ENCODE measurements at regions not wholly inside any gene's neighbourhood (a gene's known extent, or its start where the extent isn't known, plus 50 kb on each side); places are given as distances from the start of the nearest gene placed in this dataset.

DNA sequence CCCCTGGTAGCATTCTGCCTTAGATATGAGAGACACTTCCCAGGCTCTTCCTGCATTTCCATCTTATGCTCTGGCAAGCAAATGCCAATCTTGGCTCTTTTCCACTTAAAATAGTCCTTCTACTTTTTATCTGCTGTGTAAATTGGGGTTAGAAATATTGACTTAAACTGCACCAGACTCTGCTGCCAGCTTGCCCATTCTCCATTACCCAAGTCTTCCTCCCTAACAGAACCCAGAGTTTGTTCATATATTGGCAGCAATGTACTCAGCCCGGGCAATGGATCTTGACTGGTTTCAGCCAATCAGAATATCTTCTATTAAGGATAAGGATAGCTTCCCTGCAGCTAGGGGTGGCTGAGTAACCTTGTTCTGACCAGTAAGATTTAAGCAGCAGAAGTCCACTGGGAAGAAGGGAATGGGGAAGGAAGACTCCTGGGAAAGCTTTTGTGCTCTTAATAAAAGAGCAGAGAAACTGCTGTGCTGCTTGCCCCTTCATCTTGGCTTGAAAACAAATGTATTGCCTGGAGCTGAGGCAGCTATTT, 177.1 kb downstream of the KCNRG start:
- H2AK9ac ChIP-seq (replicated peaks; ENCODE audit: low read depth, low read length, poor library complexity): no peak overlapping the region
- no peaks in the 10 kb centered on the region for H4K20me1 ChIP-seq (ENCODE audit: insufficient read depth, low read length)
- POLR2A ChIA-PET (ENCODE audit: unreplicated experiment): no interaction called here
- H3K9me1 ChIP-seq (ENCODE audit: insufficient read depth, low read length): no peaks in the 10 kb centered on the region
- no peaks in the 10 kb centered on the region for H3K79me1 ChIP-seq (ENCODE audit: low read depth in 1 of 2, low read length in 2 of 2)
- H2BK120ac ChIP-seq (ENCODE audit: low read depth, low read length): no peak overlapping the region
- no peak overlapping the region for H3K4me2 ChIP-seq (ENCODE audit: low read depth, low read length)
- H2AK5ac ChIP-seq (ENCODE audit: low read depth, low read length): no peak overlapping the region
- no peak overlapping the region for H3K23ac ChIP-seq (ENCODE audit: low read depth, low read length)
- no peak overlapping the region for H3K4ac ChIP-seq (ENCODE audit: low read depth, low read length)
- no TSS peak for BruUV-seq (replicated peaks)
- no peak overlapping the region for H3K9ac ChIP-seq (ENCODE audit: low read depth, low read length)
- H4K5ac ChIP-seq (ENCODE audit: low read depth, low read length): no peak overlapping the region
- WGBS, 2 experiments (ENCODE audit: extremely low coverage in 2 of 2, insufficient read length in 1 of 2): no CpG with 5 or more reads among the region's 1 CpG
- in situ Hi-C loops (cut with MboI; ENCODE audit: low sequenced_read_pairs) (no loop called here), dilution Hi-C loops (cut with HindIII; ENCODE audit: low sequenced_read_pairs, unreplicated experiment) (no loop called here), intact Hi-C loops (cut with micrococcal nuclease) (no loop called here)
- no peak overlapping the region for H3K27ac ChIP-seq (ENCODE audit: insufficient read depth, low read length)
- peaks cover 15% of the 10 kb centered on the region for H3K27me3 ChIP-seq (ENCODE audit: control insufficient read depth, insufficient read depth, low read length)
- H2AFZ ChIP-seq (replicated peaks; ENCODE audit: low read length, poor library complexity): no peak overlapping the region
- H2BK5ac ChIP-seq (ENCODE audit: low read depth, low read length, poor library complexity, severe bottlenecking): no peak overlapping the region
- CTCF ChIA-PET: no interaction called here
- H3K56ac ChIP-seq (ENCODE audit: extremely low read depth, insufficient read depth, low read length): no peak overlapping the region
- H4K91ac ChIP-seq (ENCODE audit: insufficient read depth, low read depth, low read length): no peak overlapping the region
- TF ChIP-seq BHLHE40 (IDR thresholded peaks at IDR 0.05; ENCODE audit: low read depth, low read length) (no peak), RAD21 (IDR thresholded peaks at IDR 0.05; ENCODE audit: low read length) (no peak), MAZ (IDR thresholded peaks at IDR 0.05; ENCODE audit: borderline replicate concordance, low read depth, low read length) (no peak), MAFK (IDR thresholded peaks at IDR 0.05; ENCODE audit: low read depth, low read length) (no peak), CHD1 (IDR thresholded peaks at IDR 0.05; ENCODE audit: low read depth, low read length) (no peak), RCOR1 (IDR thresholded peaks at IDR 0.05; ENCODE audit: insufficient replicate concordance, low read length) (no peak), FOS (IDR thresholded peaks at IDR 0.05; ENCODE audit: low read depth, low read length) (no peak), POLR2A (IDR thresholded peaks at IDR 0.05; ENCODE audit: low read depth, low read length) (no peak), CEBPB (IDR thresholded peaks at IDR 0.05; ENCODE audit: low read depth, low read length) (no peak), SMC3 (IDR thresholded peaks at IDR 0.05; ENCODE audit: low read depth, low read length) (no peak), MXI1 (IDR thresholded peaks at IDR 0.05; ENCODE audit: borderline replicate concordance, low read depth, low read length) (no peak), NFE2L2 (IDR thresholded peaks at IDR 0.05; ENCODE audit: low read depth, low read length) (no peak), RFX5 (IDR thresholded peaks at IDR 0.05; ENCODE audit: low read depth, low read length) (no peak)
- TF ChIP-seq, protein P1, sequence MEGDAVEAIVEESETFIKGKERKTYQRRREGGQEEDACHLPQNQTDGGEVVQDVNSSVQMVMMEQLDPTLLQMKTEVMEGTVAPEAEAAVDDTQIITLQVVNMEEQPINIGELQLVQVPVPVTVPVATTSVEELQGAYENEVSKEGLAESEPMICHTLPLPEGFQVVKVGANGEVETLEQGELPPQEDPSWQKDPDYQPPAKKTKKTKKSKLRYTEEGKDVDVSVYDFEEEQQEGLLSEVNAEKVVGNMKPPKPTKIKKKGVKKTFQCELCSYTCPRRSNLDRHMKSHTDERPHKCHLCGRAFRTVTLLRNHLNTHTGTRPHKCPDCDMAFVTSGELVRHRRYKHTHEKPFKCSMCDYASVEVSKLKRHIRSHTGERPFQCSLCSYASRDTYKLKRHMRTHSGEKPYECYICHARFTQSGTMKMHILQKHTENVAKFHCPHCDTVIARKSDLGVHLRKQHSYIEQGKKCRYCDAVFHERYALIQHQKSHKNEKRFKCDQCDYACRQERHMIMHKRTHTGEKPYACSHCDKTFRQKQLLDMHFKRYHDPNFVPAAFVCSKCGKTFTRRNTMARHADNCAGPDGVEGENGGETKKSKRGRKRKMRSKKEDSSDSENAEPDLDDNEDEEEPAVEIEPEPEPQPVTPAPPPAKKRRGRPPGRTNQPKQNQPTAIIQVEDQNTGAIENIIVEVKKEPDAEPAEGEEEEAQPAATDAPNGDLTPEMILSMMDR (conservative IDR thresholded peaks at IDR 0.05; ENCODE audit: low read depth, low read length): no peak
- TF ChIP-seq, protein P2, sequence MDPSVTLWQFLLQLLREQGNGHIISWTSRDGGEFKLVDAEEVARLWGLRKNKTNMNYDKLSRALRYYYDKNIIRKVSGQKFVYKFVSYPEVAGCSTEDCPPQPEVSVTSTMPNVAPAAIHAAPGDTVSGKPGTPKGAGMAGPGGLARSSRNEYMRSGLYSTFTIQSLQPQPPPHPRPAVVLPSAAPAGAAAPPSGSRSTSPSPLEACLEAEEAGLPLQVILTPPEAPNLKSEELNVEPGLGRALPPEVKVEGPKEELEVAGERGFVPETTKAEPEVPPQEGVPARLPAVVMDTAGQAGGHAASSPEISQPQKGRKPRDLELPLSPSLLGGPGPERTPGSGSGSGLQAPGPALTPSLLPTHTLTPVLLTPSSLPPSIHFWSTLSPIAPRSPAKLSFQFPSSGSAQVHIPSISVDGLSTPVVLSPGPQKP (IDR thresholded peaks at IDR 0.05; ENCODE audit: borderline replicate concordance, low read depth, low read length): no peak
- TF ChIP-seq, protein P3, sequence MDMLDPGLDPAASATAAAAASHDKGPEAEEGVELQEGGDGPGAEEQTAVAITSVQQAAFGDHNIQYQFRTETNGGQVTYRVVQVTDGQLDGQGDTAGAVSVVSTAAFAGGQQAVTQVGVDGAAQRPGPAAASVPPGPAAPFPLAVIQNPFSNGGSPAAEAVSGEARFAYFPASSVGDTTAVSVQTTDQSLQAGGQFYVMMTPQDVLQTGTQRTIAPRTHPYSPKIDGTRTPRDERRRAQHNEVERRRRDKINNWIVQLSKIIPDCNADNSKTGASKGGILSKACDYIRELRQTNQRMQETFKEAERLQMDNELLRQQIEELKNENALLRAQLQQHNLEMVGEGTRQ (IDR thresholded peaks at IDR 0.05; ENCODE audit: low read depth, low read length): no peak
- no peaks in the 10 kb centered on the region for H3K9me3 ChIP-seq (ENCODE audit: control insufficient read depth, insufficient read depth, low read length)
- ATAC-seq (ENCODE audit: low read depth): no peak
- no peaks in the 10 kb centered on the region for H3K36me3 ChIP-seq (ENCODE audit: control insufficient read depth, insufficient read depth, low read length)
- H4K8ac ChIP-seq (ENCODE audit: low read depth in 2 of 2, low read length in 2 of 2): no peak overlapping the region
- no peak overlapping the region for H2BK15ac ChIP-seq (ENCODE audit: low read depth, low read length)
- no peak overlapping the region for H2BK20ac ChIP-seq (ENCODE audit: low read depth, low read length)
- no peak overlapping the region for H3K18ac ChIP-seq (ENCODE audit: low read depth, low read length)
- no peak overlapping the region for H3K14ac ChIP-seq (replicated peaks; ENCODE audit: low read depth, low read length)
- H3K4me3 ChIP-seq (ENCODE audit: insufficient read depth, low read depth, low read length): no peak overlapping the region
- DNase-seq: no peak
- H3K4me1 ChIP-seq (ENCODE audit: control insufficient read depth, insufficient read depth, low read length): peaks cover 2% of the 10 kb centered on the region; the same call in 1 of the 2 replicates
